IMR-90 (cell line): ENCODE measurements at regions not wholly inside any gene's neighbourhood (a gene's known extent, or its start where the extent isn't known, plus 50 kb on each side); places are given as distances from the start of the nearest gene placed in this dataset.

Source experiments
- ATAC-seq: fragments of 200-7000 bp; cut with Tn5 transposase; 2 replicates; pipeline ENCODE4 v1.9.1; 2020; ENCODE audit warnings: low read depth, mild to moderate bottlenecking, moderate library complexity
- BruUV-seq: library from RNA; stranded (reverse); fragments of 400-500 nt; replicated peaks from 2 replicates; lab custom pipeline; 2021; lab: Mats Ljungman, UMichigan
- CTCF ChIA-PET: fragments of 300-600 bp; formaldehyde crosslinking; extraction: SDS; loops from one replicate; lab custom pipeline; 2021; ENCODE audit warnings: antibody characterized with exemption; lab: Yijun Ruan, JAX
- POLR2A ChIA-PET: fragments of 300-600 bp; sonication (Branson Sonifier 250); formaldehyde crosslinking; loops from one replicate; lab custom pipeline; 2022; ENCODE audit warnings: antibody characterized with exemption; ENCODE audit not compliant: unreplicated experiment; lab: Charles Lee
- DNase-seq: peaks from one replicate; pipeline ENCODE4 v3.0.0; 2013
- H2AFZ ChIP-seq: replicated peaks from 2 replicates; pipeline ENCODE3; 2013; ENCODE audit warnings: low read length, mild to moderate bottlenecking; ENCODE audit not compliant: poor library complexity
- H2AK5ac ChIP-seq: 2 replicates; pipeline ENCODE4 v1.6.1; 2013; ENCODE audit warnings: low read depth, low read length, inconsistent platforms
- H2AK9ac ChIP-seq: replicated peaks from 2 replicates; pipeline ENCODE3; 2013; ENCODE audit warnings: mild to moderate bottlenecking, low read depth, low read length, moderate library complexity; ENCODE audit not compliant: poor library complexity
- H2BK120ac ChIP-seq: 2 replicates; pipeline ENCODE4 v1.6.1; 2013; ENCODE audit warnings: low read depth, low read length, inconsistent platforms
- H2BK15ac ChIP-seq: 3 replicates; pipeline ENCODE4 v1.6.1; 2013; ENCODE audit warnings: low read depth, low read length, inconsistent platforms
- H2BK20ac ChIP-seq: 2 replicates; pipeline ENCODE4 v1.6.1; 2013; ENCODE audit warnings: low read depth, mild to moderate bottlenecking, inconsistent platforms, low read length, moderate library complexity
- H2BK5ac ChIP-seq: 2 replicates; pipeline ENCODE4 v1.6.1; 2013; ENCODE audit warnings: mild to moderate bottlenecking, low read depth, low read length, inconsistent platforms; ENCODE audit not compliant: poor library complexity, severe bottlenecking
- H3K14ac ChIP-seq: replicated peaks from 2 replicates; pipeline ENCODE4 v1.6.1; 2013; ENCODE audit warnings: low read depth, low read length, inconsistent platforms
- H3K18ac ChIP-seq: 2 replicates; pipeline ENCODE4 v1.6.1; 2013; ENCODE audit warnings: low read depth, low read length, control low read depth
- H3K23ac ChIP-seq: 2 replicates; pipeline ENCODE4 v1.6.1; 2013; ENCODE audit warnings: low read depth, low read length, inconsistent platforms
- H3K27ac ChIP-seq: 2 replicates; pipeline ENCODE4 v1.5.1; 2013; ENCODE audit warnings: mild to moderate bottlenecking, control low read depth, low read length; ENCODE audit not compliant: insufficient read depth
- H3K27me3 ChIP-seq: 2 replicates; pipeline ENCODE4 v1.6.1; 2013; ENCODE audit warnings: low read length; ENCODE audit not compliant: control insufficient read depth, insufficient read depth
- H3K36me3 ChIP-seq: 2 replicates; pipeline ENCODE4 v1.6.1; 2013; ENCODE audit warnings: low read length, mixed read lengths; ENCODE audit not compliant: control insufficient read depth, insufficient read depth
- H3K4ac ChIP-seq: 2 replicates; pipeline ENCODE4 v1.6.1; 2013; ENCODE audit warnings: low read depth, low read length, inconsistent platforms
- H3K4me1 ChIP-seq: 2 replicates; pipeline ENCODE4 v1.6.1; 2013; ENCODE audit warnings: low read length, mixed read lengths; ENCODE audit not compliant: control insufficient read depth, insufficient read depth
- H3K4me2 ChIP-seq: 2 replicates; pipeline ENCODE4 v1.6.1; 2013; ENCODE audit warnings: low read depth, mild to moderate bottlenecking, control low read depth, low read length, moderate library complexity
- H3K4me3 ChIP-seq: 2 replicates; pipeline ENCODE4 v1.5.1; 2013; ENCODE audit warnings: low read depth, mild to moderate bottlenecking, control low read depth, low read length, moderate library complexity; ENCODE audit not compliant: insufficient read depth
- H3K56ac ChIP-seq: 2 replicates; pipeline ENCODE4 v1.6.1; 2013; ENCODE audit warnings: low read length, inconsistent platforms; ENCODE audit not compliant: insufficient read depth; ENCODE audit errors: extremely low read depth
- H3K79me1 ChIP-seq, 2 experiments: 2 replicates each; pipeline ENCODE4 v1.6.1; 2013; ENCODE audit warnings: low read length in 2 of 2, inconsistent platforms in 1 of 2, low read depth in 1 of 2
- H3K9ac ChIP-seq: 2 replicates; pipeline ENCODE4 v1.6.1; 2013; ENCODE audit warnings: low read depth, low read length, control low read depth
- H3K9me1 ChIP-seq: 2 replicates; pipeline ENCODE4 v1.6.1; 2013; ENCODE audit warnings: low read length, inconsistent platforms; ENCODE audit not compliant: insufficient read depth
- H3K9me3 ChIP-seq: 2 replicates; pipeline ENCODE4 v1.6.1; 2013; ENCODE audit warnings: low read length; ENCODE audit not compliant: control insufficient read depth, insufficient read depth
- H4K20me1 ChIP-seq: 2 replicates; pipeline ENCODE4 v1.6.1; 2013; ENCODE audit warnings: low read length, inconsistent platforms; ENCODE audit not compliant: insufficient read depth
- H4K5ac ChIP-seq: 2 replicates; pipeline ENCODE4 v1.6.1; 2013; ENCODE audit warnings: mild to moderate bottlenecking, low read depth, low read length, control low read depth
- H4K8ac ChIP-seq, 2 experiments: 2 replicates each; pipeline ENCODE4 v1.6.1; 2013; ENCODE audit warnings: low read depth in 2 of 2, low read length in 2 of 2, control low read depth in 1 of 2, inconsistent platforms in 1 of 2
- H4K91ac ChIP-seq: 2 replicates; pipeline ENCODE4 v1.6.1; 2013; ENCODE audit warnings: low read depth, low read length, inconsistent platforms; ENCODE audit not compliant: insufficient read depth
- CEBPB ChIP-seq: IDR thresholded peaks from 2 replicates; pipeline ENCODE4 v1.6.1; 2012; ENCODE audit warnings: low read depth, low read length, improper control_type of control experiment
- FOS ChIP-seq: fragments of 150-350 bp; IDR thresholded peaks from 2 replicates; pipeline ENCODE4 v1.6.1; 2016; ENCODE audit warnings: low read depth, low read length
- WGBS, 2 experiments: methylation state at CpG; one replicate each; pipeline versions ENCODE4 v1.1.5 to v1.1.7; 2013; ENCODE audit warnings: missing lambda C conversion rate in 2 of 2; ENCODE audit not compliant: insufficient read length in 1 of 2; ENCODE audit errors: extremely low coverage in 2 of 2; 5-methylcytosine and 5-hydroxymethylcytosine counted together
- dilution Hi-C: fragments of 300-500 bp; cut with HindIII; formaldehyde crosslinking; loops from one replicate; pipeline ENCODE4 v1.14.3; 2018; ENCODE audit warnings: low sequenced_read_pairs; ENCODE audit not compliant: unreplicated experiment
- in situ Hi-C: fragments of 300-500 bp; cut with MboI; formaldehyde crosslinking; loops from 3 replicates; pipeline ENCODE4 v1.14.3; 2019; ENCODE audit warnings: low sequenced_read_pairs, inconsistent platforms, mixed read lengths
- intact Hi-C: fragments of 100-400 bp; cut with micrococcal nuclease; formaldehyde crosslinking; loops from 2 replicates; pipeline ENCODE4 v1.10.0; 2022

DNA sequence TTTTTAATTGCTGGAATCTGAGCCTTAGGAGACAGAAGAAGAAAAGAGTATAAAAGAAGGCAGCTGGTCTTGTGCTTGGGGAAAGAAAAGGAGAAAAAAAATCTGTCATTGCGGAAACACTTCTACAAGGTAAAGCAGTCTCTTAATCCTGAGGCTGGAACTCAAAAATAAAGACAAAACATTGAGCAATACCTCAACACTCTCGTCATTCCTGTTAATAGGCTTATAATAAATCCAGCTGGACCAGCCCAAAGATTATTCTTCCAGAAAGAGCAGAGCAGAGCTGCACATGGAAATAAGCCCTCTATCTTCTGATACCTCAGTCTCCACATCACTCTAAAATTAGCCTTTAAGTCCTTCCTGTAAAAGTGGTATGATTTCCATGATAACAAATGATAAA lies 62.0 kb upstream of the HIVEP1 start:
- in situ Hi-C loops (no loop called here), dilution Hi-C loops (no loop called here), intact Hi-C loops (no loop called here)
- no peak overlapping the region for H2BK5ac ChIP-seq
- WGBS, 2 experiments: no CpG with 5 or more reads among the region's 2 CpGs
- H3K18ac ChIP-seq: no peak overlapping the region
- H3K4ac ChIP-seq: no peak overlapping the region
- H3K9ac ChIP-seq: no peak overlapping the region
- no peak overlapping the region for H2BK15ac ChIP-seq
- no peak overlapping the region for H4K8ac ChIP-seq
- H3K79me1 ChIP-seq: no peaks in the 10 kb centered on the region
- no peak overlapping the region for H2BK120ac ChIP-seq
- H3K4me2 ChIP-seq: no peak overlapping the region
- CTCF ChIA-PET: no interaction called here
- H3K27me3 ChIP-seq: no peaks in the 10 kb centered on the region
- BruUV-seq: no TSS peak
- no peak overlapping the region for H2AK5ac ChIP-seq
- H2BK20ac ChIP-seq: no peak overlapping the region
- H3K56ac ChIP-seq: no peak overlapping the region
- no peak overlapping the region for H3K23ac ChIP-seq
- no peaks in the 10 kb centered on the region for H3K4me1 ChIP-seq
- TF ChIP-seq FOS (no peak), CEBPB (peak; percentile 59; the same call in 1 of the 2 replicates)
- no peaks in the 10 kb centered on the region for H3K36me3 ChIP-seq
- no peak overlapping the region for H3K14ac ChIP-seq
- ATAC-seq: no peak
- H4K20me1 ChIP-seq: no peaks in the 10 kb centered on the region
- no peak overlapping the region for H3K4me3 ChIP-seq
- no peak overlapping the region for H4K5ac ChIP-seq
- no peak overlapping the region for H2AK9ac ChIP-seq
- DNase-seq: no peak
- no peak overlapping the region for H4K91ac ChIP-seq
- H3K9me3 ChIP-seq: no peaks in the 10 kb centered on the region
- no peak overlapping the region for H3K27ac ChIP-seq
- POLR2A ChIA-PET: no interaction called here
- no peak overlapping the region for H2AFZ ChIP-seq
- no peaks in the 10 kb centered on the region for H3K9me1 ChIP-seq
